ENCODE measurements at regions not wholly inside any gene's neighbourhood (a gene's known extent, or its start where the extent isn't known, plus 50 kb on each side); places are given as distances from the start of the nearest gene placed in this dataset.

- TF ChIP-seq REST (IDR thresholded peaks at IDR 0.05), result no peak
- no peak for TF ChIP-seq TAF1 (conservative IDR thresholded peaks at IDR 0.05)
These were observed 717.4 kb upstream of the SPRY2 start (continued) for GRCh38 chr13:81058211-81058915.

- Histone ChIP-seq H3K36me3 (ENCODE audit: control insufficient read depth in 4 of 4, insufficient read depth in 3 of 4, low read depth in 1 of 4, low read length in 3 of 4) (no peaks in the 10 kb centered on the region), H3K4me1 (ENCODE audit: control insufficient read depth in 4 of 4, insufficient read depth in 4 of 4, low read length in 3 of 4) (no peaks in the 10 kb centered on the region), H3K27me3 (ENCODE audit: control insufficient read depth in 4 of 4, insufficient read depth in 4 of 4, low read length in 3 of 4) (no peaks in the 10 kb centered on the region), H3K9me3 (ENCODE audit: control insufficient read depth in 4 of 4, low read length in 3 of 4) (no peaks in the 10 kb centered on the region), H3K9ac (ENCODE audit: low read depth in 1 of 2, low read length in 2 of 2) (no peak overlapping the region), H3K4me3 (ENCODE audit: low read depth in 1 of 3, low read length in 3 of 3) (no peak overlapping the region), H3K27ac (ENCODE audit: low read depth in 1 of 2, low read length in 2 of 2) (no peak overlapping the region)
- no peak for TF ChIP-seq CTCF (IDR thresholded peaks at IDR 0.05; ENCODE audit: low read depth, low read length, missing input control)
- TF ChIP-seq JUND (IDR thresholded peaks at IDR 0.05), result no peak
- no peak for TF ChIP-seq HNF4G (IDR thresholded peaks at IDR 0.05)
- no peak for TF ChIP-seq SP1 (IDR thresholded peaks at IDR 0.05)
- TF ChIP-seq EGR1 (IDR thresholded peaks at IDR 0.05; ENCODE audit: low read depth in 2 of 2), result no peak
- TF ChIP-seq ZBTB33 (IDR thresholded peaks at IDR 0.05), result no peak
- no peak for TF ChIP-seq FOXA1 (IDR thresholded peaks at IDR 0.05)
- TF ChIP-seq MAX (IDR thresholded peaks at IDR 0.05), result no peak
- TF ChIP-seq REST (IDR thresholded peaks at IDR 0.05), result no peak
- no peak for TF ChIP-seq YY1 (IDR thresholded peaks at IDR 0.05)
- no peak for TF ChIP-seq RAD21 (IDR thresholded peaks at IDR 0.05)
- TF ChIP-seq FOXA2 (IDR thresholded peaks at IDR 0.05), result no peak
- no peak for DNase-seq (ENCODE audit: low spot score)
These were observed 710.9 kb upstream of the SPRY2 start for GRCh38 chr13:81051873-81052272.
